Activated CD4-positive, alpha-beta T cell treated with anti-CD3 and anti-CD28 coated beads, Interleukin-10, Interleukin-2, amounts not matched to agents 100 ng/mL and 50 ng/mL, durations not matched to agents 16 hours and 8 hours (primary cell): ENCODE measurements at regions not wholly inside any gene's neighbourhood (a gene's known extent, or its start where the extent isn't known, plus 50 kb on each side); places are given as distances from the start of the nearest gene placed in this dataset.

Experiments used
- DNase-seq: peaks from one replicate; pipeline ENCODE4 v3.0.0-alpha.2; 2020

GRCh38 chr13:106433066-106433465 lies 102.4 kb downstream of the EFNB2 start:
- no peak for DNase-seq

GRCh38 chr13:106432636-106433035 lies 102.8 kb downstream of the EFNB2 start:
- no peak for DNase-seq

- DNase-seq, result no peak
Observed at GRCh38 chr13:106426909-106427308, 108.6 kb downstream of the EFNB2 start.

GRCh38 chr13:106425661-106426060 lies 109.8 kb downstream of the EFNB2 start:
- no peak for DNase-seq

GRCh38 chr13:106424805-106425204 lies 110.7 kb downstream of the EFNB2 start:
- DNase-seq, result no peak

- no peak for DNase-seq
Observed at GRCh38 chr13:106423530-106423929, 111.9 kb downstream of the EFNB2 start.

GRCh38 chr13:106418556-106418955 lies 116.9 kb downstream of the EFNB2 start:
- no peak for DNase-seq

GRCh38 chr13:106417467-106418110 lies 117.9 kb downstream of the EFNB2 start:
- no peak for DNase-seq

- DNase-seq, result no peak
Observed at GRCh38 chr13:106416645-106417044, 118.8 kb downstream of the EFNB2 start.

GRCh38 chr13:106415971-106416370 lies 119.5 kb downstream of the EFNB2 start:
- no peak for DNase-seq

- DNase-seq, result no peak
Observed at GRCh38 chr13:106415442-106415841, 120.0 kb downstream of the EFNB2 start.

- DNase-seq, result peak; percentile 0
Observed at GRCh38 chr13:106407338-106407737, 128.1 kb downstream of the EFNB2 start.

GRCh38 chr13:106405731-106406130 lies 129.7 kb downstream of the EFNB2 start:
- no peak for DNase-seq

- no peak for DNase-seq
Observed at GRCh38 chr13:106403280-106403679, 132.2 kb downstream of the EFNB2 start.

- DNase-seq, result no peak
Observed at GRCh38 chr13:106402866-106403265, 132.6 kb downstream of the EFNB2 start.

GRCh38 chr13:106401081-106401480 lies 134.4 kb downstream of the EFNB2 start:
- DNase-seq, result no peak

- no peak for DNase-seq
Observed at GRCh38 chr13:106400289-106400688, 135.2 kb downstream of the EFNB2 start.

- no peak for DNase-seq
Observed at GRCh38 chr13:106398289-106398688, 137.2 kb downstream of the EFNB2 start.

GRCh38 chr13:106393776-106394175 lies 141.7 kb downstream of the EFNB2 start:
- no peak for DNase-seq

- no peak for DNase-seq
Observed at GRCh38 chr13:106391681-106392080, 143.8 kb downstream of the EFNB2 start.

GRCh38 chr13:106391271-106391670 lies 144.2 kb downstream of the EFNB2 start:
- no peak for DNase-seq

GRCh38 chr13:106390367-106390766 lies 145.1 kb downstream of the EFNB2 start:
- no peak for DNase-seq

GRCh38 chr13:106385654-106386053 lies 149.8 kb downstream of the EFNB2 start:
- no peak for DNase-seq

GRCh38 chr13:106384516-106384915 lies 150.9 kb downstream of the EFNB2 start:
- DNase-seq, result no peak

GRCh38 chr13:106383791-106384190 lies 151.7 kb downstream of the EFNB2 start:
- no peak for DNase-seq
